ENCODE measurements at regions not wholly inside any gene's neighbourhood (a gene's known extent, or its start where the extent isn't known, plus 50 kb on each side); places are given as distances from the start of the nearest gene placed in this dataset.

- TF ChIP-seq CTCF (conservative IDR thresholded peaks at IDR 0.05; ENCODE audit: low read length) (no peak), EZH2phosphoT487 (IDR thresholded peaks at IDR 0.05; ENCODE audit: borderline replicate concordance, low read depth, low read length) (no peak)
Measured at GRCh38 chr4:42729505-42730237, 72.8 kb upstream of the ATP8A1 start.
